ENCODE measurements at regions not wholly inside any gene's neighbourhood (a gene's known extent, or its start where the extent isn't known, plus 50 kb on each side); places are given as distances from the start of the nearest gene placed in this dataset.

DNA sequence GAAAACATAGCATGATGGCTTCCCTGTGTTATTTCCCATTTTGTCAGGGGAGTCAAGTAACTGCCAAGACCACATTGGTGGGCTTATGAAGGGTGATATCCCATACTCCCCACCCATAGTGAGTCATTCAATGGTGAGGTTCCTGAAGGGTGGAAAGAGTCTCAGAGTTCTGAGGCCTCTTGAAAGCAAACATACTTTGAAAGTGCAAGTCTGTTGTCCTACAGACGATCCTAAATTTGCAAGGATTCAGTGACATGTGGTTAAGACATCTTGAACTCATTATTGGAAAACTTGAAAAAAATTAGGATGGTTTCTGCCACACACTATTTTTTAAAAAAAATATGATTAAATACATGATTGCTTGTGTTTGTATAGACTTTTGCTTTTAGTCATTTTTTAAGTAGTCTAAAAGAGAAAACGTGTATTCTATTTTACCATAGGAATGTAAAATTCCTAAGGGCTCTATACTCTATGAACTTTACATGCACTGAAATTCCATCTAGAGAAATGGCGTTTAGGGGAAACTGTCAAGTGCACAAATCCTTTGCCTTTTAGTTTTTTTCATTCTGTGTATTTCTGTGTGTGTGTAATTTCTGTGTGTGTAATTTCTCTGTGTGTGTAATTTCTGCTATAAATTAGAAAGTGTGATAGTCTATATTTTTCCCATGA, 225.5 kb upstream of the ADAMTS5 start:
- TF ChIP-seq POLR2A (IDR thresholded peaks at IDR 0.05) (no peak), POLR2AphosphoS5 (IDR thresholded peaks at IDR 0.05) (no peak), EP300 (IDR thresholded peaks at IDR 0.05; ENCODE audit: low read depth) (no peak)
- TF ChIP-seq, protein P1, sequence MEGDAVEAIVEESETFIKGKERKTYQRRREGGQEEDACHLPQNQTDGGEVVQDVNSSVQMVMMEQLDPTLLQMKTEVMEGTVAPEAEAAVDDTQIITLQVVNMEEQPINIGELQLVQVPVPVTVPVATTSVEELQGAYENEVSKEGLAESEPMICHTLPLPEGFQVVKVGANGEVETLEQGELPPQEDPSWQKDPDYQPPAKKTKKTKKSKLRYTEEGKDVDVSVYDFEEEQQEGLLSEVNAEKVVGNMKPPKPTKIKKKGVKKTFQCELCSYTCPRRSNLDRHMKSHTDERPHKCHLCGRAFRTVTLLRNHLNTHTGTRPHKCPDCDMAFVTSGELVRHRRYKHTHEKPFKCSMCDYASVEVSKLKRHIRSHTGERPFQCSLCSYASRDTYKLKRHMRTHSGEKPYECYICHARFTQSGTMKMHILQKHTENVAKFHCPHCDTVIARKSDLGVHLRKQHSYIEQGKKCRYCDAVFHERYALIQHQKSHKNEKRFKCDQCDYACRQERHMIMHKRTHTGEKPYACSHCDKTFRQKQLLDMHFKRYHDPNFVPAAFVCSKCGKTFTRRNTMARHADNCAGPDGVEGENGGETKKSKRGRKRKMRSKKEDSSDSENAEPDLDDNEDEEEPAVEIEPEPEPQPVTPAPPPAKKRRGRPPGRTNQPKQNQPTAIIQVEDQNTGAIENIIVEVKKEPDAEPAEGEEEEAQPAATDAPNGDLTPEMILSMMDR (IDR thresholded peaks at IDR 0.05) = no peak
- Histone ChIP-seq H3K36me3 (no peaks in the 10 kb centered on the region), H3K27me3 (no peaks in the 10 kb centered on the region), H3K4me3 (no peak overlapping the region), H3K9me3 (no peaks in the 10 kb centered on the region), H3K27ac (no peak overlapping the region), H3K4me1 (no peaks in the 10 kb centered on the region)
- 69 to 78% methylated on average over 3 of the region's 3 CpGs for WGBS, 2 donors (ENCODE audit: low coverage in 1 of 2)
- DNase-seq = no peak
- in situ Hi-C loops (cut with MboI; ENCODE audit: low pct_ligation_motif_present in 1 of 4, low pct_unique_long_range_greater_than_20kb in 1 of 4, low sequenced_read_pairs in 3 of 4) (no loop called here), intact Hi-C loops (cut with DNase I; ENCODE audit: low total_unique reads) (no loop called here)

- in situ Hi-C loops (cut with MboI; ENCODE audit: low pct_ligation_motif_present in 1 of 4, low pct_unique_long_range_greater_than_20kb in 1 of 4, low sequenced_read_pairs in 3 of 4) = no loop called here
- Histone ChIP-seq H3K4me3 (no peak overlapping the region), H3K9me3 (no peaks in the 10 kb centered on the region), H3K36me3 (no peaks in the 10 kb centered on the region), H3K27me3 (no peaks in the 10 kb centered on the region), H3K4me1 (no peaks in the 10 kb centered on the region), H3K27ac (no peak overlapping the region)
- no peak for TF ChIP-seq POLR2A (IDR thresholded peaks at IDR 0.05)
- TF ChIP-seq, protein P1 (IDR thresholded peaks at IDR 0.05) = no peak
- TF ChIP-seq EP300 (IDR thresholded peaks at IDR 0.05; ENCODE audit: low read depth) = no peak
- TF ChIP-seq POLR2AphosphoS5 (IDR thresholded peaks at IDR 0.05) = no peak
- 78 to 86% methylated on average over 1 of the region's 1 CpG for WGBS, 2 donors (ENCODE audit: low coverage in 1 of 2)
- intact Hi-C loops (cut with DNase I; ENCODE audit: low total_unique reads) = no loop called here
- no peak for DNase-seq
These were observed 223.7 kb upstream of the ADAMTS5 start for GRCh38 chr21:27190601-27191000.

GRCh38 chr21:27189870-27190269, 223.0 kb upstream of the ADAMTS5 start:
- Histone ChIP-seq H3K4me1 (no peaks in the 10 kb centered on the region), H3K27ac (no peak overlapping the region), H3K4me3 (no peak overlapping the region), H3K36me3 (no peaks in the 10 kb centered on the region), H3K27me3 (no peaks in the 10 kb centered on the region), H3K9me3 (no peaks in the 10 kb centered on the region)
- no peak for DNase-seq
- in situ Hi-C loops (cut with MboI; ENCODE audit: low pct_ligation_motif_present in 1 of 4, low pct_unique_long_range_greater_than_20kb in 1 of 4, low sequenced_read_pairs in 3 of 4) (no loop called here), intact Hi-C loops (cut with DNase I; ENCODE audit: low total_unique reads) (no loop called here)
- 87 to 96% methylated on average over 5 of the region's 5 CpGs for WGBS, 2 donors (ENCODE audit: low coverage in 1 of 2)
- no peak for TF ChIP-seq POLR2AphosphoS5 (IDR thresholded peaks at IDR 0.05)
- TF ChIP-seq EP300 (IDR thresholded peaks at IDR 0.05; ENCODE audit: low read depth) = no peak
- TF ChIP-seq POLR2A (IDR thresholded peaks at IDR 0.05) = no peak
- TF ChIP-seq, protein P1 (IDR thresholded peaks at IDR 0.05) = no peak

DNA sequence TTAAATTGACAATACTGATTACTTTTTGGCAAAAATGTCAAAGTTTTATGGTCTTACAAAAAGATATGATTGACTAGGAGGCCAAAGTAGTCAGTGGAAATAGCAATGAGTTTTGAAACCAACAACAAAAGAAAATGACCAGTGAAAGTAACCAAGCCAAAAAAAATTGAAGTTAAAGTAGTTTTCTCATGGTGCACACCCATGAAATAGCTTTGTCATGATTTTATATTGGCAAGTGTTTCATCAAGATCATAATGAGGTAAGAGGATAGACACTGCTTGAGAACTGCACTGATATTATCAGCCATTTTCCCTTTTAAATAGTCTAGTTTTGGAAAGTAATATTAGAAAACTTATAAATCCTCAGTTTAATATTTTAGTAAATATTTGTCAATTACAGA, 206.2 kb upstream of the ADAMTS5 start:
- intact Hi-C loops (cut with DNase I; ENCODE audit: low total_unique reads) = no loop called here
- Histone ChIP-seq H3K4me3 (no peak overlapping the region), H3K36me3 (no peaks in the 10 kb centered on the region), H3K9me3 (no peaks in the 10 kb centered on the region), H3K27me3 (no peaks in the 10 kb centered on the region), H3K4me1 (no peaks in the 10 kb centered on the region), H3K27ac (no peak overlapping the region)
- no peak for DNase-seq
- TF ChIP-seq, protein P1 (IDR thresholded peaks at IDR 0.05) = no peak
- TF ChIP-seq EP300 (IDR thresholded peaks at IDR 0.05; ENCODE audit: low read depth) (no peak), POLR2A (IDR thresholded peaks at IDR 0.05) (no peak), POLR2AphosphoS5 (IDR thresholded peaks at IDR 0.05) (no peak)
- in situ Hi-C loops (cut with MboI; ENCODE audit: low pct_ligation_motif_present in 1 of 4, low pct_unique_long_range_greater_than_20kb in 1 of 4, low sequenced_read_pairs in 3 of 4) = no loop called here

Data from transverse colon (tissue), 4 donors.